ENCODE measurements at regions not wholly inside any gene's neighbourhood (a gene's known extent, or its start where the extent isn't known, plus 50 kb on each side); places are given as distances from the start of the nearest gene placed in this dataset.

GRCh38 chr9:89676281-89676680 is 71.5 kb downstream of the GADD45G start:
- no TSS peak for BruUV-seq (replicated peaks)
- Histone ChIP-seq H3K36me3 (ENCODE audit: insufficient read depth, low read length) (no peaks in the 10 kb centered on the region), H3K9me2 (ENCODE audit: insufficient read depth, low read length) (no peaks in the 10 kb centered on the region), H3K27ac (ENCODE audit: low read depth, low read length, poor library complexity, severe bottlenecking) (no peak overlapping the region), H3K9me3 (ENCODE audit: low read length) (no peaks in the 10 kb centered on the region), H3K79me2 (ENCODE audit: insufficient read depth, low read depth, low read length) (no peaks in the 10 kb centered on the region), H3K4me1 (ENCODE audit: insufficient read depth, low read length, poor library complexity, severe bottlenecking) (no peaks in the 10 kb centered on the region), H3K4me2 (ENCODE audit: low read length) (no peak overlapping the region), H3K4me3 (ENCODE audit: low read depth, low read length, poor library complexity, severe bottlenecking) (no peak overlapping the region), H2AFZ (ENCODE audit: low read length) (no peak overlapping the region), H4K20me1 (ENCODE audit: insufficient read depth, low read length) (no peaks in the 10 kb centered on the region)
- no peak for DNase-seq (ENCODE audit: low spot score)
- no peak for TF ChIP-seq CTCF (conservative IDR thresholded peaks at IDR 0.05; ENCODE audit: low read length)
- no peak for TF ChIP-seq EZH2phosphoT487 (IDR thresholded peaks at IDR 0.05; ENCODE audit: borderline replicate concordance, low read depth, low read length)
- intact Hi-C loops (cut with micrococcal nuclease; ENCODE audit: unreplicated experiment): no loop called here
- CTCF ChIA-PET (ENCODE audit: unreplicated experiment): no interaction called here
- POLR2A ChIA-PET: no interaction called here

- DNase-seq (ENCODE audit: low spot score): no peak
- H3K9me2 ChIP-seq (ENCODE audit: insufficient read depth, low read length): no peaks in the 10 kb centered on the region
- no peaks in the 10 kb centered on the region for H3K4me1 ChIP-seq (ENCODE audit: insufficient read depth, low read length, poor library complexity, severe bottlenecking)
- no TSS peak for BruUV-seq (replicated peaks)
- intact Hi-C loops (cut with micrococcal nuclease; ENCODE audit: unreplicated experiment): no loop called here
- no peak overlapping the region for H3K4me2 ChIP-seq (ENCODE audit: low read length)
- H3K4me3 ChIP-seq (ENCODE audit: low read depth, low read length, poor library complexity, severe bottlenecking): no peak overlapping the region
- TF ChIP-seq CTCF (conservative IDR thresholded peaks at IDR 0.05; ENCODE audit: low read length) (no peak), EZH2phosphoT487 (IDR thresholded peaks at IDR 0.05; ENCODE audit: borderline replicate concordance, low read depth, low read length) (no peak)
- POLR2A ChIA-PET: interaction anchor here (1.2 kb wide), 1 partner anchor 10 kb away, joined by 4 read pairs; no protein-coding TSS in a partner anchor
- no peak overlapping the region for H2AFZ ChIP-seq (ENCODE audit: low read length)
- H3K36me3 ChIP-seq (ENCODE audit: insufficient read depth, low read length): no peaks in the 10 kb centered on the region
- H4K20me1 ChIP-seq (ENCODE audit: insufficient read depth, low read length): no peaks in the 10 kb centered on the region
- CTCF ChIA-PET (ENCODE audit: unreplicated experiment): no interaction called here
- H3K79me2 ChIP-seq (ENCODE audit: insufficient read depth, low read depth, low read length): no peaks in the 10 kb centered on the region
- no peak overlapping the region for H3K27ac ChIP-seq (ENCODE audit: low read depth, low read length, poor library complexity, severe bottlenecking)
- H3K9me3 ChIP-seq (ENCODE audit: low read length): no peaks in the 10 kb centered on the region
These were observed 73.0 kb downstream of the GADD45G start for GRCh38 chr9:89677702-89678395.

- Histone ChIP-seq H3K4me3 (ENCODE audit: low read depth, low read length, poor library complexity, severe bottlenecking) (no peak overlapping the region), H3K9me2 (ENCODE audit: insufficient read depth, low read length) (no peaks in the 10 kb centered on the region), H3K4me1 (ENCODE audit: insufficient read depth, low read length, poor library complexity, severe bottlenecking) (no peaks in the 10 kb centered on the region), H3K27ac (ENCODE audit: low read depth, low read length, poor library complexity, severe bottlenecking) (no peak overlapping the region), H2AFZ (ENCODE audit: low read length) (no peak overlapping the region), H3K79me2 (ENCODE audit: insufficient read depth, low read depth, low read length) (no peaks in the 10 kb centered on the region), H3K9me3 (ENCODE audit: low read length) (no peaks in the 10 kb centered on the region), H3K4me2 (ENCODE audit: low read length) (no peak overlapping the region), H3K36me3 (ENCODE audit: insufficient read depth, low read length) (no peaks in the 10 kb centered on the region), H4K20me1 (ENCODE audit: insufficient read depth, low read length) (no peaks in the 10 kb centered on the region)
- ChIA-PET POLR2A (interaction anchor here (1.2 kb wide), 1 partner anchor 10 kb away, joined by 4 read pairs; no protein-coding TSS in a partner anchor), CTCF (ENCODE audit: unreplicated experiment) (no interaction called here)
- intact Hi-C loops (cut with micrococcal nuclease; ENCODE audit: unreplicated experiment): no loop called here
- no peak for DNase-seq (ENCODE audit: low spot score)
- no peak for TF ChIP-seq EZH2phosphoT487 (IDR thresholded peaks at IDR 0.05; ENCODE audit: borderline replicate concordance, low read depth, low read length)
- TF ChIP-seq CTCF (conservative IDR thresholded peaks at IDR 0.05; ENCODE audit: low read length): no peak
- BruUV-seq (replicated peaks): no TSS peak
These were observed 73.7 kb downstream of the GADD45G start for GRCh38 chr9:89678396-89679015.

Measured in OCI-LY7 (cell line).